COLO668 (cell line): ENCODE measurements at regions not wholly inside any gene's neighbourhood (a gene's known extent, or its start where the extent isn't known, plus 50 kb on each side); places are given as distances from the start of the nearest gene placed in this dataset.

Experiments
- DNase-seq: peaks from one replicate; lab custom pipeline; 2025; ENCODE audit not compliant: unreplicated experiment; lab: John Stamatoyannopoulos, UW

DNA sequence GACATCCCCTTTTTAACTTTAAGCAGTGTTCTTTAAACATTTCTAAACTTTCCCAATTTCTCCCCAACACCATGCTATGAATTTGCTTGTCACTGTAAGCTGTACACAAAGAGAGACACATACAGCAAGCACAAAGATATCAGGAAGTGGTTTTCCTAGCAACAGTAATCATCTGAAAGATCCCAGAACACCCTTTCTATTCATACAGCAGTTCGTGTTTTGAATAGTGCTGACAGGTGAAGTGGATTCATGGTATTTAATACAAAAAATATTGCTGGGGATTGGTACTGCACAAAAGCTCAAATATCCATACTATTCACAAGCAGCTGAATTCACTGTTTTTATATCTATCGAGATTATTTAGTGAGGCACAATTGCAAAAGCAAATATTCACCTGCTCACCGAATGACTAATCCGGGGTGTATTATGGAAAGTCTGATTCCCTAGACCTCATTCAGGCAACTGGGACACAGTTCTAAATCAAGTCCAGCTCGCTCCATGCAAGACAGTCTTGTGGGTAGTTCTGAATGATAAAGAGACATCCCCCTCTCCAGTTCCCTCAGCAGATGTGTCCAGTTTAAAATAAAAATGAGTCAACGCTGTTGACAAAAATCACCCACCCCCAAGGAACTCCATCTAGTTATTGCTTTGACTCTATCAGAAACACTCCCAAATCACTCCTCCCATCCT is 107.1 kb upstream of the TSHZ2 start:
- DNase-seq, result no peak

DNA sequence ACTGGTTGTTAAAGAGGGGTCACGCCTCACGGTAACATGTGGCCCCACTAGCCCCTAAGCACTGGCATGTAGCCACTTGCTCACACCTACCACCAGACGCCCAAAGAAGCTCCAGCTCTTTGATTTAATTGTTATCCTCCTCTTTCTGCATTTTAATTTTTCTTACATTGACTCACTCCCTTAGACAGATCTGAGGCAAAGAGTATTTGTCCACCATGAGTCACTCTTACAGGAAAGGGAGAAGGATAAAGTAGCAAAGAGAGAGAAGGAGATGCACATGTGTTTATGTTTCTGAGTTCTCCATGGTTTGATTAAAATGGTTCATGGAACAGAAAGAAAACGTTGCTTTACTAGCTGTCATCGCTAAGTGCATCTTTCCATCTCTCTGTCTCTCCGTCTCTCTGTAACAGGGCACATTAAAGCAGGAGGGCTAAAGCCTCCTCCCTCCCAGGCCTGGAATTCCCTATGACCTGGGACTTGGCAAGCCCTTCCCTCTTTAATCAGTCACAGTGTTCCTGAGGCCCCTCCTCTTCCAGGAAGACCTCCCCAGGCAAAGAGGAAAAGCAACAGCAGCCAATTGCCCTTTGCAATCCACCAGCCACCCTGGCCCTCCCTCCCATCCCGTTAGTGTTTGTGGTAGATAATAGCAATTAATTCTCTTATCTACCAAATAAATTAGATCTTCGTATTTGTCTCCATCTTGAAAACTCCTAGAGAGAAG is 112.8 kb upstream of the TSHZ2 start:
- DNase-seq, result no peak

DNA sequence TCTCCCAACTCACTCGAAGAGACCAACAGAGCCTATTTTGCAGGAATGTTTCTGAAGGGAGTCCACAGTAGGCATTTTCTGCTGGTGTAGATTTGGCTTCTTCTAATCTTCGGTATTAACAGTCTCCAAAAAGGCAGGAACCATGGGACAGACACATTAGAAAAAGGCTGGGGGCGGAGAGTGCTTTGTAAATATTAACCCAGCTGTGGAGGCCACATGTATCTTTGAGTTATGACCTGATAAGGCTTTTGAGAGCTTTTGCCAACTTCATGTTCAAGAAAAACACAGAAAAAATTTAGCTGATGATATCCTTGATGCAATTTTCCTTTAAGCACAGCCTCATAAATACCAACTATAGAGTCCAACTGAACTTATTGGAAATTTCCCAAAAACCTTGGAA is 119.4 kb upstream of the TSHZ2 start:
- peak; percentile 25 for DNase-seq

DNA sequence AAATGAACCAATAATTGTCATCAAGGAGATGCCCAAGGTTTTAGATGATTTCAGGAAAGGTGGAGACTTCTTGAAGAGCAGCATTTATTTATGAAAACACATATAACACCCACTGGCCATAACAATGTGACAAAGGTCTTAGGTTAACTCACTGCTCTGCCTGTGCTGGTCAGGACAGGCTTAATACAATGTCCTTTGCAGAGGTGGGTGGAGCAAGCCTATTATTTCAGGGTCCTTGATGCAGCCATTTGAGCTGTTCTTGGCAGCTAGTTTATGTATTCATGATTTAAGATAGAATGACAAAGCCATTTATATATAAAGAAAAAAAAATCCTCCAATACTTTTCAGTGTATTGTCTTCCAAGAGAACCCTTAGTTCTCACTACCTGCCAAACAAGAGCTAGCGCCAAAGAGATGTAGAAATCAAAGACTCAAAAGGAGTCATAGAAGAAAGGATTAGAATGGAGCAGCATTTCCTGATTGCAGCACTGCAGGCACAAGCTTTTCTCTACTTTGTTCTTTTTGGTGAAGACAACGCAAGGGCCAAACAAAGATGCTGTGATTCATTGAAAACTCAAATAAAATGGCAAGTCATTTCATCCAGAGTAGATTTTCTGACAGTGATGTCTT is 124.3 kb upstream of the TSHZ2 start:
- no peak for DNase-seq

DNA sequence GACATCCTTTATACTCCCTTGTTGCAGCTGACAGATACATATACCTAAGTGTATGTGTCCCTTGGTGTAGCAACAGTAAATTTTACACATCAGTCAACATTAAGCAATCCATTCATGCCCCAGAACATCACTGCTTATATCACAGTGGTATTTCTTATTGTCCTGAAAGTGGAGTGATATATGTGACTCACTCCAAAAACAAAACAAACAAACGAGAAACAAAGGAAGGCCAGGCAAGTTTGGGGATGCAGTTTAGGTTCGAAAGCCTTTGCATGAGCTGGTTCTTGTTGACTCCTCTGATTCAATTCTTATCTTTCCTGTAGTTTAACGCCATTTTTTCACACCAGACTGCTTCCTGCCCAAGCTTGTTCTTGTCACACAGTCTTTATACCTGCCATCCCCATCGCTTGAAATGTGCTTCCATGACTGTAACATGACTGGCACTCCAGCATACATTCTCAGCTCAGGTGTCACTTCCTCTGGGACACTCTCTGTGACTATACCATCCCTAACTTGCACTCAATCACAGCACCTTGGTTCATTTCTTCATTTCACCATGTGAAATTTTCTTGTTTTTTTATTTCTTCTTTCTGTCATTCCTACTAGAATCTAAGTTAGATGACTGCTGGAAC is 125.0 kb upstream of the TSHZ2 start:
- DNase-seq, result peak; percentile 17

DNA sequence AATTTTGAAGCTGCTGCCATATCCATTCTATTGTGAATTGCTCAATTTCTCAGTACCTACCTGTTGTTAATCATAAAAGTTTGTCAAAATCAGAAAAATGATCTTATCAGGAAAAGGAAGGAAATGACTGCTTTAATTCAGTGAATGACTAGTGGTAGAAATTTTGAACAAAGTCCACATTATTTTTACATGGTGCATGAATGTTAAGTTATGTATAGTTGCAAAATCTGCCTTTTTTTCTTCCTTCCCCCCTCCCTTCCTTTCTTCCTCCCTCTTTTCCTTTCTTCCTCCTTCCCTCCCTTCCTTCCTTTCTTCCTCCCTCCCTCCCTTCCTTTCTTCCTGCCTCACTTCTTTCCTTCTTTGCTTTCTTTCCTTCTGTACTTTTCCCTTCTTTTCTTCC is 127.1 kb upstream of the TSHZ2 start:
- no peak for DNase-seq

DNA sequence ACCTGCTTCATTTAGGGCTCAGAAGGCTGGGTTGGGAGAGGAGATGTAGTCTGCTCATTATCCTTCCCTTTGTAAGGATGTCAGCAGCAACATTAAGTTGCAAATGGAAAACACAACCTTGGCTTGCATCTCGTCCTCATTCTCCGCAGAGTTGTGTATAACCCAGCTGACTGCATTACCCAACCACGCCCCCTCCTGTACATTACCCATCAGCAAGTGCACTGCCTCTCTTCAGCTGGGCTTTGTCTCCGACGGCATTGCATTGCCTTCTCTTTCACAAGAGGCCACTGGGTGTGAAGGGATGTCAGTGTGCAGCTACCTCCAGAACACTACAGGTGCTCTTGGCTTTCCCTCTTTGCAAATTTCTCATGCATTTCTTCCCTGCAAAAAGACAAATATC is 128.7 kb upstream of the TSHZ2 start:
- no peak for DNase-seq

DNA sequence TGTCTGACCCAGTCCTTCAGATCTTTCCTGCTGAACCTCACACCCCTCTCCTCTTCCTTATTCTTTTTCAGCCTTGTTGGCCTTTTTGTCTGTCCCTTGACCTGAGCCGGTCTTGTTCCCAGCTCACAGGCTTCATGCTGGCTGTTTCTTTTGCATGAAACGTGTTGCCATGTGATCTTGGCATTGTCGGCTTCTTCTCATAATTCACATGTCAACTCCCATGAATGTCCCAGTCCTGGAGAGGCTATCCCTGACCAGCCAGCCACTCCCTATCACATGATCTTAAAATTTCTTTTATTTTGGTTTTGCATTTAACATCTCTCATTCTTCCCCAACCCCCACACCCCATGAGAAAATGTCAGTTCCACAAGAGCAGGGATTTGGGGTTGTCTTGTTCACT is 131.2 kb upstream of the TSHZ2 start:
- no peak for DNase-seq

DNA sequence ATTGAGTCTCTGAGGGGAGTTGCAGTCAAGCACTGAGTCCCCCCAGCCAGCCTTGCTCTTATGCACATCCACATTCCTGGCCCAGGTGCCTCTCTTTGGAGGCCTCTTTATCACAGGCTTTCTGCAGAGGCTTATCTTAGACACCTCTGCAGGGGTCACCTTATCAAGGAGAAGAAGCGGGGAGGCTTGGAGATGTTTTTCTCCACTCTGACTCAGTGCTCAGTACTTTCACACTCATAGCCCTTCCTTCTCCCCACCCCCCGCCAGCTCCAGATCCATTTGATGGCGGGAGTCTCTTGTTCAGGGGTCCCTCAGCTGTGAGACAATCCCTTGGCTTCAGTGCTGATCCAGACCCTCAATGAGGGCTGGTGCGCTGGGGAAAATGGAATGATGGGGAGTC is 132.1 kb upstream of the TSHZ2 start:
- DNase-seq, result no peak

DNA sequence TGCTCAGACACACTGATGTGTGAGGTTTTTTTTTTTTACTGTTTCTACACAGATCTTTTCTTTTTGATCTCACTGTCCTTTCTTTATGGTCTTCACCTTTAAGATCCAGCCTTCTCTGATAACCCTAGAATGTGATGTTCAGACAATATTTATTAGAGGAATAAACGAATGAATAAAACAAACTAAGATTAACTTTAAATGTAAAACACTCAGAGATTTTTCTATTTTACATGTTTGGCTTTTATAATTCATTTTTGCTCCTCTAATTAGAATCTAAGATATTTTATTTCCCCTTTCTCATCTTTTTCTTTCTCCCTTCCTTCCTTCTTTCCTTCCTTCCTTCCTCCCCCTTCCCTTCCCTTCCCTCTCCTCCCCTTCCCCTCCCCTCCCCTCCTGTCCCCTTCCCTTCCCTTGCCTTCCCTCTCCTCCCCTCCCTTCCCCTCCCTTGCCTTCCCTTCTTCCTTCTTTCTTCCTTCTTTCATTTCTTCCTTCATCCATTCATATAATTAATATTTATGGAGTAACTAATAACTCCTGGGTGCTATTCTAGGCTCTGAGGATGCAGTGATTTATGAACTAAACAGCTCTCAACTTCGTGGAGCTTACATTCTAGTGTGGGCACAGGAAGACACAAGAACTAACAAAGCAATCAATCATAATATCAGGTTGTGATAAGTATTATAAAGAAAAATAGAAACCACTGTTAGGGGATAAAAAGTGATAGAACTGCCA is 133.5 kb upstream of the TSHZ2 start:
- no peak for DNase-seq

DNA sequence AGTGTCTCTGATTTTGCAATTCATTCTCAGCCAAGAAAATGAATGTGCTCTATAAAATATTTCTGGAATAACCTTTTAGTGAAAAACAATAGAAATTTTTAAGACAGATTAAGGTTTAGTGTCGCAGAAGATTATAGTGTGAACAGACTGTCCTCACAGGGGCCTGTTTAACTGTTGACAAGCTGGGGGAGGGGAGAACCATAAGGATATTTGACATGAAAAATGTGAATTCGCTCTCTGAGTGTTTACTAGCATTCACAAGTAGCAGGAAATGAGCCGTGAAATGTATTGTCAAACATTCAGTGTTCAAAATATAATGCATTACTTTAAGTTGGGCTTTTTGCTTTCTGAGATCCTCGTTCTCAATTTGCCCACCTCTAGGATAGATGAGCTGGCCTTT is 134.8 kb upstream of the TSHZ2 start:
- DNase-seq, result peak; percentile 27

DNA sequence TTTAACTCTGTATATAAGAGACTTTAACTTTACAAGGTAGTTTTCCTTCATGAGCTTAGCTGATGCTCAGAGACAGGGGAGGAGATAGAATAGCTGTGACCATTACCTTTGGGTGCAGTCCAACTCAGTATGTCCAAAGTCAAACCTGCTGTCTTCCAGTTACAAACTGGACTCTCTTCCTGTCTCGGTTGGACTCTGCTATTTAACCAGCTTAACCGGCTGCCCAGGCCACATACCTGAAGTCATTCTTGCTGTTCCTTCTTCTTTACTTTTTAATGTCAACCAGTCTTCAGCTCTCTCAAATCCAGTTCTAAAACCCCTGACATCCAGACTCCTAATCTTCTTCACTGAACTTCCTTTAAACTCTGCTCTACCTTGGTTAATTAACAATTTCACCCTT is 138.3 kb upstream of the TSHZ2 start:
- DNase-seq, result no peak

DNA sequence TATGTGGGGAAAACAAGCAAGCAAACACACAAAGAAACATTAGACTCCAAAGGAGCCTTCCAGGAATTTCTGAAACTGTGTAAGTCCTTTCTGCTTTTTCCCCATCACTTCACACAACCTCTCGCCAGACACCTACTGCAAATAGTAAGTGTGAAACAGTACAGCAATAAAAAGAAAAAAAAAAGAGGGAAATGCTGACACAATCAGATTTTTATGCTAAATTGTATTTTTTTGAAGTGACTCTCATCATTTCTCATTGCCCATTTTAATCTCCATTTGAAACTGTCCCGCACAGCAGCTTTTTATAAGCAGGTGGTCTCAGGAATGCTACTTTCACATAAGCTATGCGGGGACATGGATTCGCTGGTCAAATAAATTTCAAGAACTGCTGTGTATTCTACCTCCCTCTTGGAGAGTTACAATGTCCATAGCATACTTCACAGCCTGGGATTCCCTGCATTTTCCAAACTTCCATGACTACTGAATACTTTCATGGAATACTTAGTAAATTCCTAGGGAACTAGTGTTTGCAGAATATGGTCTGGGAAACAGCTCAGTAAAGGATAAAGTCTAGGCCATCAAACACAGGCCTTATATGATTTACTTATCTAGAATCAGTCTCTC is 139.9 kb upstream of the TSHZ2 start:
- no peak for DNase-seq

DNA sequence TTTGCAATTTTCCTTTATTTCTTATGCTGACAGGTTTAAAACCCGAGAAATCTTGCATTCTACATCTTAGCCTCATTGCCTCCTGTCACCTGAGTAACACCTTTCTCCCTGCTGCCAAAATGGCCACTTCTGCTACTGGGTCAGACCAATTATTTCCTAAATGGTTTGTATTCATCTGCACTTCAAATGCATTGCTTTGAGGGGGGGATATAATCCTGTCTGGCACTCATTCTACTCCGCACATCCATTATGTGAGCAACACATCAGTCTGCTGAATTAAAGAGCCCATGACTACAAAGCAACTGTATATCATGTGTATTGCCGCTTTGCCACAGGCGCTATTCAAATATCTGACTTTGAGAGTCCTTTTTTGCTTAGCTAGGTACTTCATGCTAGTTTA is 141.6 kb upstream of the TSHZ2 start:
- no peak for DNase-seq

DNA sequence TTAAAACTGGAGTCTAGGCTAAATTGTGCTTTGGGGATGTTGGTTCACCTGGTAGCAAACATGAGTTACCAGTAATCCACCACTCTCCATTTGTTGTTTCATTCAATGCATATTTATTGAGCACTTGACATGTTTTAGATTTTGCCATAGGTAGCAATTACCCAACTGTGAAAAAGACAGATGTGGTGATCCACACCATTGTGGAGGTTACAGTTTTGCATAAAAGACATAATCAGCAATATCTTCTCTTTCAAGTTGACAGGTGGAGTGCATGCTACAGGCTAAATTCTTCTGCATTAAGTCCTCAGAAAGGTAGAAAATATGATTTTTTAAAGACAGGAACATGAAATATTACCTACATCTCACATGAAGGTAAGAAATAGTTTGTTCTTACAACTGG is 143.0 kb upstream of the TSHZ2 start:
- DNase-seq, result no peak

DNA sequence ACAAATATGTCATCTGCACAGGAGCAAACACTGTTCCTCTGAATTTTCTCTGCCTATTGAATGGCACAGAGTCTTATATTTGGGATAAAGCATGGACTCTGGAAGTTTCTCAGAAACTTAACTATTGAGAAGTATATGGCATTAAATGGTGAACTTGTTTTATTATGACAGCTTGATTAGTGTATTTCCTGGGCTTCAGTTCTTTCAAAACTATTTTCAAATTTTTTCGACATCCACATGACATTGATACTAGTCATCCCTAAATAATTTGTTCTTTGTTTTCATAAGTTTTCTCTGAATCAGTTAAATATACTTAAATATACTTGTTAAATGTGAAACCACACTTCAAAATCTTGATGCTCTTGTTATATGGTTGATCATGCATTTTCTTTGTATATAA is 144.0 kb upstream of the TSHZ2 start:
- DNase-seq, result no peak

DNA sequence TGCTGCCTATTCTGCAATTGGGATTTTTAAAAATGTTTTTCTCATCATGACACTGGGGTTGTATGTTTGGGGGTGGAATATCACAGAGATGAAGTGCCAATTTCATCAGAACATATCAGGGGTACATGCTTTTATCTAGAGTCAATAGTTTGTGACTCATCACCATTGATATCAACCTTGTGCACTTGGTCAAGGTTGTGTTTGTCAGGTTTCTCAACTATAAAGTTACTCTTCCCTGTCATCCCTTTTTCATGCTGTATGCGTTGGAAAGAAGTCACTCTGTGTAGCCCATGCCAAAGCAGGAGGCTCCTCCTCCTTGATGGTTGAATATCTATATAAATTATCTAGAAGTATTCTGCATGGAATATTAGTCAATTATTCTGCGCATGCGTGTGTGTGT is 145.4 kb upstream of the TSHZ2 start:
- DNase-seq, result no peak

DNA sequence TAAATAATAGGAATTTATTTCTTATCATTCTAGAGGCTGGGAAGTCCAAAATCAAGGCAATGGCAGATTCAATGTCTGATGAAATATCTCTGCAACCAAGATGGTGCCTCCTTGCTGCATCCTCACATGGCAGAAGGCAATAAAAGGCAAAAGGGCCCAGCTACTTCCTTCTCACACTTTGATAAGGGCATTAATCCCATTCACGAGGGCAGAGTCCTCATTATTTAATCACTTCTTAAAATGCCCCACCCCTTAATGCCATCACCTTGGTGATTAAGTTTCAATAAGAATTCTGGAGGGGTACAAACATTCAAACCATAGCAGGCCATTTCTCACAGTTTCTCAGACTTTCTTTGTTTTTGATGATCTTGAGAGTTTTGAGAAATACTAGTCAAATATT is 145.8 kb upstream of the TSHZ2 start:
- DNase-seq, result no peak

DNA sequence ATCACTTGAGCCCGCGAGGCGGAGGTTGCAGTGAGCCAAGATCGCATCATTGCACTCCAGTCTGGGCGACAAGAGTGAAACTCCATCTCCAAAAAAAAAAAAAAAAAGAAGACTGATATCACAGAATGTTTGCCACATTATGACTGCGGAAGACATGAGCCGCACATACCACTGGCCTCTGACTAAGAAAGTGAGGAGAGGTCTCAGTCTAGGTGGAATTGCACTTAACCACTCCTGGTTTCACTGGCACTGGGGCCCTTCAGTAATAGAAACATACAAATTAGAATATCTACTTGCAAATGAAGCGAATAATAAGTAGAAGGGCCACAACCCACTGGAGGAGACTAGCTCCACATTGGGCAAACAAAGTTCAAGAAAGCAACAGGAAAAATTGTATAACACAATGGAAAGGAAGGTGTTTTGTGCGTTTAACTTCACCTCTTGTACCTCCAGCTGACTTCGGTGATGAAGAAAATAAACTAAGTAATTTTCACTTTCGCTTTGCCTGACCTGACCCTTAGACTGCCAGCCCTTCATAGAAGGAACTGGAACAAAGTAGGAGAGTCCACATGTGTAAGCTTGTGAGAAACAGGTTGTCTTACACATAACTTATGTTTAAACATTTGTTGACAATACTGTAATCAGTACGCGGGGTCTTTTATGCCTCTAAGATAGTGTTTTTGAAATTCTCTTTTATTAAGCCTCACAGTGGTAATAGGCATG is 147.5 kb upstream of the TSHZ2 start:
- no peak for DNase-seq

DNA sequence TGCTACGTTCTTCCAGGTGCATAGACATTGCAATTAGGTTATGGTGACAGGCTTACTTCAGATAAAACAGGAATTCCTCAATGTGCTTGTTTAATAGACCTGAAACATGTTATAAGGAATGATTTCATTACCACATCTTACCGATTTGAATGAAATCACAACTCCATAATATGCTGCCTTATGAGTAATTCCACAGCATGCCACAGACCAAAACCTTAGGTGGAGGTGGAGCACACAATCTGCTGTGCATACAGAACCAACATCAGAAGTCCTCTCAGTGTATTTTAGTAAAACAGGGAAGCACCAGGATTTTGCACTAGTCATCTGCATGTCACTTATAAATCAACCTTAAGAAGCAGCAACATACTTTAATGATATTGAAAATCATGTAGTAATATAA is 148.9 kb upstream of the TSHZ2 start:
- no peak for DNase-seq
